ENCODE measurements at regions not wholly inside any gene's neighbourhood (a gene's known extent, or its start where the extent isn't known, plus 50 kb on each side); places are given as distances from the start of the nearest gene placed in this dataset.
"Not testable (repeated sequence)": the region's sequence is repeated elsewhere in the genome, so short reads cannot be mapped to it uniquely, and the experiment has no call there.

GRCh38 chr3:13733726-13734125 lies 146.1 kb downstream of the WNT7A start:
- H3K27ac ChIP-seq (ENCODE audit: low read depth, low read length); H3K36me3 ChIP-seq (ENCODE audit: insufficient read depth, low read length); H3K27me3 ChIP-seq (ENCODE audit: insufficient read depth, low read length); H3K9ac ChIP-seq (ENCODE audit: low read depth, low read length); H3K4me3 ChIP-seq (ENCODE audit: low read length); H3K9me3 ChIP-seq (ENCODE audit: insufficient read depth, low read depth, low read length): not testable (repeated sequence)
- H3K4me1 ChIP-seq (ENCODE audit: insufficient read depth, low read length), result peaks cover 12% of the 10 kb centered on the region
- 98% methylated on average over 1 of the region's 1 CpG for WGBS

DNA sequence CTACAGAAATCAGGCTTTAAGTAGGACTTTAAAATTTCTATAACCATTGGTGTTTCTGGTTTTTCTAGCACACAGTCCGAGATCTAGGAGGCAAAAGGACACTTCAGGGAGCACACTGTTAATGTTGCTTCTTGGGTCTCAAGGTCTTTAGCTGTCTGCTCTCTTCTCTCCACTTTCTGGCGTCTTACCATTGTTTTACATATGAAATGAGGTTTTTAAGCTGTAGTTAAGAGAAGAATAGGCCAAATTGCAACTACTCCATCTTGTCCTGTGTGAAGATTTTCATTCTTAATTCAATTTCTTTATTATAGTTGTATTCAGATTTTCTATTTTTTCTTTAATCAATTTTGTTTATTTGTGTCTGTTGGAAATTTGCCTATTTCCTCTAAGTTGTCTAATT lies 151.4 kb downstream of the WNT7A start:
- Histone ChIP-seq H3K4me3 (ENCODE audit: low read length) (0 out of 2 replicates have a peak overlapping the region, but pooled peaks have one; percentile 17), H3K9me3 (ENCODE audit: insufficient read depth, low read depth, low read length) (peaks cover 15% of the 10 kb centered on the region; the same call in 1 of the 2 replicates), H3K27ac (ENCODE audit: low read depth, low read length) (peak overlapping the region; percentile 72), H3K9ac (ENCODE audit: low read depth, low read length) (peak overlapping the region; percentile 30; the same call in 1 of the 2 replicates), H3K27me3 (ENCODE audit: insufficient read depth, low read length) (no peaks in the 10 kb centered on the region), H3K4me1 (ENCODE audit: insufficient read depth, low read length) (peaks cover 29% of the 10 kb centered on the region), H3K36me3 (ENCODE audit: insufficient read depth, low read length) (no peaks in the 10 kb centered on the region)
- WGBS, result 13% methylated on average over 2 of the region's 2 CpGs

GRCh38 chr3:13727890-13728289 lies 152.0 kb downstream of the WNT7A start:
- H3K27me3 ChIP-seq (ENCODE audit: insufficient read depth, low read length), result no peaks in the 10 kb centered on the region
- H3K4me1 ChIP-seq (ENCODE audit: insufficient read depth, low read length), result peaks cover 29% of the 10 kb centered on the region
- no peak overlapping the region for H3K4me3 ChIP-seq (ENCODE audit: low read length)
- H3K9me3 ChIP-seq (ENCODE audit: insufficient read depth, low read depth, low read length), result peaks cover 21% of the 10 kb centered on the region; the same call in 1 of the 2 replicates
- 77% methylated on average over 8 of the region's 8 CpGs for WGBS
- H3K36me3 ChIP-seq (ENCODE audit: insufficient read depth, low read length), result no peaks in the 10 kb centered on the region
- no peak overlapping the region for H3K9ac ChIP-seq (ENCODE audit: low read depth, low read length)
- H3K27ac ChIP-seq (ENCODE audit: low read depth, low read length), result peak overlapping the region; percentile 72; the same call in 1 of the 2 replicates

DNA sequence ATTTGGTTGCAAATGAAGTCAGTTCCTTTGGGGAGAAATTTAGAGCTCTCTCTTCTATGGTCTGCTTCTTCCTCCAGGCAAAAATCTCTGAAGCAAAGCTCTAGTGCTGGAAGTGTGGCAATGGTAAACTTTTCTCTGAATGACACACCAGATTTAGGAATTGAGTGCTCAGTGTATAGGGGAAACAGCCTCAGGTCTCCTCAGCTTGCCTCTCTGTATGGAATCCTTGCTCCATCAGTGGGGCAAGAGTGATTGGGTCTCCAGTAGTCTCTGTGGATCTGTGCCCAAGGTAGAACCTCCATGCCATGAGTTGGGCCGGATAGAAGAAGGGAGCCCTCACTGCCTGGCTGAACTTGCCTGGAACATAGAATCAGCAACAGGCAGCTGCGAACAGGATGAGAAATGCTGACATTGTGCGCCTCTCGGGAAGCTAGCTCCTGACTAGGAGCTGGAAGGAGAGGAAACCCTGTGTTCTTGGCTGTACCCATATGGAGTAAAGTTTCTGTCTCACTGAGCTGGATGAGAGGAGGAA lies 156.1 kb downstream of the WNT7A start:
- no peaks in the 10 kb centered on the region for H3K27me3 ChIP-seq (ENCODE audit: insufficient read depth, low read length)
- peaks cover 17% of the 10 kb centered on the region for H3K4me1 ChIP-seq (ENCODE audit: insufficient read depth, low read length)
- H3K9me3 ChIP-seq (ENCODE audit: insufficient read depth, low read depth, low read length), result peaks cover 35% of the 10 kb centered on the region
- H3K4me3 ChIP-seq (ENCODE audit: low read length), result no peak overlapping the region
- no peak overlapping the region for H3K9ac ChIP-seq (ENCODE audit: low read depth, low read length)
- H3K36me3 ChIP-seq (ENCODE audit: insufficient read depth, low read length), result no peaks in the 10 kb centered on the region
- WGBS, result 92% methylated on average over 4 of the region's 4 CpGs
- no peak overlapping the region for H3K27ac ChIP-seq (ENCODE audit: low read depth, low read length)

- Histone ChIP-seq H3K9me3 (ENCODE audit: insufficient read depth, low read depth, low read length) (peaks cover 35% of the 10 kb centered on the region), H3K4me3 (ENCODE audit: low read length) (no peak overlapping the region), H3K27me3 (ENCODE audit: insufficient read depth, low read length) (no peaks in the 10 kb centered on the region)
These were observed 157.7 kb downstream of the WNT7A start for GRCh38 chr3:13722178-13722577.

GRCh38 chr3:13718436-13718835 lies 161.4 kb downstream of the WNT7A start:
- Histone ChIP-seq H3K4me3 (ENCODE audit: low read length) (no peak overlapping the region), H3K9ac (ENCODE audit: low read depth, low read length) (no peak overlapping the region), H3K9me3 (ENCODE audit: insufficient read depth, low read depth, low read length) (peaks cover 23% of the 10 kb centered on the region), H3K36me3 (ENCODE audit: insufficient read depth, low read length) (no peaks in the 10 kb centered on the region), H3K27me3 (ENCODE audit: insufficient read depth, low read length) (no peaks in the 10 kb centered on the region), H3K27ac (ENCODE audit: low read depth, low read length) (no peak overlapping the region), H3K4me1 (ENCODE audit: insufficient read depth, low read length) (no peaks in the 10 kb centered on the region)
- 90% methylated on average over 7 of the region's 7 CpGs for WGBS

More at GRCh38 chr3:13722178-13722577, 157.7 kb downstream of the WNT7A start:
- Histone ChIP-seq H3K4me1 (ENCODE audit: insufficient read depth, low read length) (peaks cover 4% of the 10 kb centered on the region), H3K36me3 (ENCODE audit: insufficient read depth, low read length) (no peaks in the 10 kb centered on the region), H3K9ac (ENCODE audit: low read depth, low read length) (no peak overlapping the region), H3K27ac (ENCODE audit: low read depth, low read length) (no peak overlapping the region)

GRCh38 chr3:13718000-13718399 lies 161.9 kb downstream of the WNT7A start:
- no peaks in the 10 kb centered on the region for H3K4me1 ChIP-seq (ENCODE audit: insufficient read depth, low read length)
- 93% methylated on average over 2 of the region's 2 CpGs for WGBS
- H3K4me3 ChIP-seq (ENCODE audit: low read length), result no peak overlapping the region
- H3K27ac ChIP-seq (ENCODE audit: low read depth, low read length), result no peak overlapping the region
- H3K9me3 ChIP-seq (ENCODE audit: insufficient read depth, low read depth, low read length), result peaks cover 19% of the 10 kb centered on the region
- no peaks in the 10 kb centered on the region for H3K27me3 ChIP-seq (ENCODE audit: insufficient read depth, low read length)
- H3K9ac ChIP-seq (ENCODE audit: low read depth, low read length), result no peak overlapping the region
- H3K36me3 ChIP-seq (ENCODE audit: insufficient read depth, low read length), result no peaks in the 10 kb centered on the region

GRCh38 chr3:13717222-13717895 lies 162.5 kb downstream of the WNT7A start:
- Histone ChIP-seq H3K4me1 (ENCODE audit: insufficient read depth, low read length) (no peaks in the 10 kb centered on the region), H3K27me3 (ENCODE audit: insufficient read depth, low read length) (no peaks in the 10 kb centered on the region), H3K9me3 (ENCODE audit: insufficient read depth, low read depth, low read length) (peaks cover 12% of the 10 kb centered on the region), H3K9ac (ENCODE audit: low read depth, low read length) (no peak overlapping the region), H3K4me3 (ENCODE audit: low read length) (no peak overlapping the region), H3K27ac (ENCODE audit: low read depth, low read length) (no peak overlapping the region), H3K36me3 (ENCODE audit: insufficient read depth, low read length) (no peaks in the 10 kb centered on the region)
- WGBS, result 90% methylated on average over 8 of the region's 8 CpGs

GRCh38 chr3:13716540-13717221 lies 163.2 kb downstream of the WNT7A start:
- Histone ChIP-seq H3K9ac (ENCODE audit: low read depth, low read length) (no peak overlapping the region), H3K4me1 (ENCODE audit: insufficient read depth, low read length) (no peaks in the 10 kb centered on the region), H3K9me3 (ENCODE audit: insufficient read depth, low read depth, low read length) (peaks cover 6% of the 10 kb centered on the region; the same call in 1 of the 2 replicates), H3K27me3 (ENCODE audit: insufficient read depth, low read length) (no peaks in the 10 kb centered on the region), H3K36me3 (ENCODE audit: insufficient read depth, low read length) (no peaks in the 10 kb centered on the region), H3K4me3 (ENCODE audit: low read length) (no peak overlapping the region), H3K27ac (ENCODE audit: low read depth, low read length) (no peak overlapping the region)
- WGBS, result 87% methylated on average over 7 of the region's 7 CpGs

DNA sequence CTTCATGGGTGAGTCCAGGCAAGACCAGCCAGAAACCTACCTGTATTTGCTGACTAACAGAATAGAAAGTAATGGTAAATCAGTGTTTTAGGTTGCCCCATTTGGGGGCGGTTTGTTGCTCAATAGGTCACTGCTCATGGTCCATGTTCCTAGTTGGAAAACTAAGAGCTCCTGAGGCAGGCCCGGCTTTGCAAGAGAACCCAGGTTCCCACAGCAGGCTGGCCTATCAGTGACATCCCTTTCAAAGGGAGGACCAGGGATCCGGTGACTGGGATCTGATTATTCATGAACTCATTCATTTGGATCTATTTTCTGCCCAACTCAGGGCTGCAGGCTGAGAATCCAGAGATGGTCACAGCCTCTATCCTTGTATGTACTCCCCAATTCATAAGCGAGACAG lies 163.9 kb downstream of the WNT7A start:
- 91% methylated on average over 4 of the region's 4 CpGs for WGBS
- 0 out of 2 replicates have a peak, but pooled peaks cover 4% of the 10 kb centered on the region for H3K9me3 ChIP-seq (ENCODE audit: insufficient read depth, low read depth, low read length)
- no peaks in the 10 kb centered on the region for H3K36me3 ChIP-seq (ENCODE audit: insufficient read depth, low read length)
- no peak overlapping the region for H3K9ac ChIP-seq (ENCODE audit: low read depth, low read length)
- no peak overlapping the region for H3K27ac ChIP-seq (ENCODE audit: low read depth, low read length)
- H3K4me1 ChIP-seq (ENCODE audit: insufficient read depth, low read length), result no peaks in the 10 kb centered on the region
- no peak overlapping the region for H3K4me3 ChIP-seq (ENCODE audit: low read length)
- no peaks in the 10 kb centered on the region for H3K27me3 ChIP-seq (ENCODE audit: insufficient read depth, low read length)

DNA sequence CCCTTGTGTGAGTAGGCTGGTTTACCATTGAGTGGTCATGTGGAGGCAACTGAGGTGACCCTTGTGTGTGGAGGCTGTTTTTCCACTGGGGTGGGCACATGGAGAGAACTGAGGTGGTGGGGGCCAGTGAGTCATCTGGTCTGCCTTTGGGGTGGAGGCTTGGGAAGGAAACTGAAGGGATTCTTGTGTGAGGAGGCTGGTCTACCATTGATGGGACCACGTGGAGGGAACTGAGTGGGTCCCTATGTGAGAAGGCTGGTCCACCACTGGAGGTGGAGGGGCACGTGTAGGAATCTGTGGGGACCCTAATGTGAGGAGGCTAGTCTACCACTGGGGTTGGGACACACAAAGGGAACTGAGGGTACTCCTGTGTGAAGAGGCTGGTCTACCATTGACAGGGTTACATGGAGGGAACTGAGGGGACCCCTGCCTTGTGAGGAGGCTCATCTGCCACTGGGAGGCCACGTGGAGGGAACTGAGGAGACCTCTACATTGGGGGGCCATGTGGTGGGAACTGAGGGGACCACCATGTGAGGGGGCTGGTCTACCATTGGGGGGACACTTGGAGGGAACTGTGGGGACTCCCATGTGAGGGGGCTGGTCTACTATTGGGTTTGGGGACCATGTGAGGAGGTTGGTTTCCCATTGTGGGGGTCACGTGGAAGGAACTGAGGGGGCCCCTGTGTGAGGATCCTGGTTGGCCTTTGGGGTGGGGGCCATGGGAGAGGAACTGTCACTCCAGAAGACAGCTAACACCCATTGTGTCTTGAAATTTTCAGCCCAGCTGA lies 164.5 kb downstream of the WNT7A start:
- no peak overlapping the region for H3K27ac ChIP-seq (ENCODE audit: low read depth, low read length)
- H3K4me3 ChIP-seq (ENCODE audit: low read length), result no peak overlapping the region
- H3K27me3 ChIP-seq (ENCODE audit: insufficient read depth, low read length), result no peaks in the 10 kb centered on the region
- WGBS, result 87% methylated on average over 4 of the region's 4 CpGs
- H3K4me1 ChIP-seq (ENCODE audit: insufficient read depth, low read length), result no peaks in the 10 kb centered on the region
- 0 out of 2 replicates have a peak, but pooled peaks cover 4% of the 10 kb centered on the region for H3K9me3 ChIP-seq (ENCODE audit: insufficient read depth, low read depth, low read length)
- H3K9ac ChIP-seq (ENCODE audit: low read depth, low read length), result no peak overlapping the region
- no peaks in the 10 kb centered on the region for H3K36me3 ChIP-seq (ENCODE audit: insufficient read depth, low read length)

All from HUES64 (cell line).